NCI-H82 (cell line): ENCODE measurements at regions not wholly inside any gene's neighbourhood (a gene's known extent, or its start where the extent isn't known, plus 50 kb on each side); places are given as distances from the start of the nearest gene placed in this dataset.

Experiments used
- DNase-seq: peaks from one replicate; lab custom pipeline; 2025; lab: John Stamatoyannopoulos, UW

- no peak for DNase-seq
Observed at GRCh38 chr6:9606435-9607134, 808.3 kb downstream of the TFAP2A start.

DNA sequence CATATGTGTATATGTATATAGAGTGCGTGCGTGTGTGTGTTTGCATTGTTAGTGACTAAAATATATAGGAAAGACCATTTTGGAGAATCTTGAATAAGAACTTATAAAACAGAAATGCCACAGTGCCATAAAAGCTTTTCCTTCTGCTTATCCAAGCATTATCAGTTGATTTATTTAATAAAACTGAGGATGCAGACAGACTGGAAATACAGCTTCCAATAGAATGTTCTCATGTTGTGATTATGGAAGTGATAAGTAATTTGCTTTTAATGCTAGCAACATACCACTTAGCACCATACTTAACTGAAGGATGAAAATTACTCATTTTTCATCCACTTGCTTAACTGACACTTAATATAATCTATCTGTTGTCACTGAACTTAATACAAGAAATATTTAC, 820.1 kb downstream of the TFAP2A start:
- DNase-seq: no peak

DNA sequence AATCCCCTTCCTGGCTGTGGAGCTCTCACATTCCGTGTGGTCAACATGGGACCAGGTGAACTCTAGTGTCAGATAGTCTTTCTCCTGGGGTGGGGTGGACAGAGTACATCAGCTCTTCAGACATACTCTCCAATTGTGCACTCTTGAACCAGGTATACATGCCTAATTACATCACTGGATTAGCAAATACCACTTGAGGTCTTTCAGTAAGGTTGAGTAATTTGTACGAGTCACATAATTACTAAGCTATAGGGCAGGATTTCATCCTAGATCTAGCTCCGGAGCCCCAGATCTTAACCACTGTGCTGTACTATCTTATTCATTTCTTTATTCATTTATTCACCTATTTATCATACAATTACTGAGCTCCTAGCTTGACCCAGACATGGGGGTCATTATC, 821.3 kb downstream of the TFAP2A start:
- no peak for DNase-seq

DNA sequence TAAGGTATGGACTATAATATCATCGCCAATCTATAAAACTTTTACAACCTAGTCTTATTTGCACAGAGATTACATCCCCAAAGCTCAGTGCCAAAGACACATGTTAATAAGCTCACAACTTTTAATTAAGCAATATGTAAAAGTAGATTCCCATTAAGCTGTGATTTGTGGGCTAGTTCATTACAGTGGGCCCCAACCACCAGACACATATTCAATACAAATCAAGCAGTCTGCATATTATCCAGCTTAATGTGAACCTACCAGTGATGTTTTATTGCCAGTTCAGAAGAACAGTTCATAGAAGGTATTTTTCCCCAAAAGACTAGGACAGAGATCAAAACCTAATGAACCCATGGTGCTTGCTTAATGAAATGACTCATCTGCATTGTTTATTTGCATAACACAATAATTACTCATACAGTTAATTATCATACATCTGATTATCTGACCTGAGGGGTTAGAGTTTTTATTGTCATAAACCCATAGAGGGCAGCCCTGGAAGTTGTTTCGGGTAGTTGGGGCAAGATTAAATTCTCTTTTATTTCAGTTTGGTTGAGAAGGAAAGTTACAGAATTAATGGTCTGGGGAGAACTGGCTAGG, 831.0 kb downstream of the TFAP2A start:
- DNase-seq: no peak

DNA sequence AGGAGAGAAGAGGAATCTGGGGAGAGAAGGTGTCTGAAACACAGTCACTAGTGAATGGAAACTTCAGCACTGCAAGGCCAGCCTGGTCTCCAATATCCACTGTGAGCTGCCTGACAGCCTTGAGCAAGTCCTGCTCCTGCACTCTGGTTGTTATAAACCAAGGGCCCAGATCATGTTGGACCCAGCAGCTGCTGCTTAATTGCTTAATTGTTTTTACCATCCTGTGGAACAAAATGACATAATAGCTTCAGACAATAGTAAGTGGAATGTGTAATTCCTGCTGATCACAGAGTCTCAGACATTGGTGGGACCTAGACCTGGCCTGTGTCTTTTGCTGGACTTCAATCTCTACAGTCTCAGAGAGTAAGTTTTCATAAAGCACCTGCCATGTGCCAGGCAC, 833.7 kb downstream of the TFAP2A start:
- DNase-seq: no peak

- DNase-seq: no peak
Observed at GRCh38 chr6:9576521-9576920, 838.4 kb downstream of the TFAP2A start.

DNA sequence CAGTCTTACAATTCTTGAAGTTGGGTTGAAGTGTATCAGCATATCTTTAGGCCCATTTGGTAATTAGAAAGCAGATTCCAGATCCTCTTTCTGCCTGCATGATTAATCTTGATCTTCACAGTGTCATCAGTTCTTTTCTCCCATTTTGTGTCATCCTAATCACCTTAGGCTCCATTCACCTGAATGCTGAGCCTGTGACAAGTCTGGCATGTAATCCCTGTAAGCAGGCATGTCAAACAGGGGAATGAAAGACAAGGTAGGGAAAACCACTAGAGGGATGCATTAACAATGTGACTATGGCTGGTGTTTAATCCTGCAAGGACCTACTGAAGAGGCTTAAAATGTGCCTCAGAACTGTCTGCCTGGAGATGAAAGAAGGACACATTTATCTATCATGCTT, 848.8 kb downstream of the TFAP2A start:
- DNase-seq: peak; percentile 75

DNA sequence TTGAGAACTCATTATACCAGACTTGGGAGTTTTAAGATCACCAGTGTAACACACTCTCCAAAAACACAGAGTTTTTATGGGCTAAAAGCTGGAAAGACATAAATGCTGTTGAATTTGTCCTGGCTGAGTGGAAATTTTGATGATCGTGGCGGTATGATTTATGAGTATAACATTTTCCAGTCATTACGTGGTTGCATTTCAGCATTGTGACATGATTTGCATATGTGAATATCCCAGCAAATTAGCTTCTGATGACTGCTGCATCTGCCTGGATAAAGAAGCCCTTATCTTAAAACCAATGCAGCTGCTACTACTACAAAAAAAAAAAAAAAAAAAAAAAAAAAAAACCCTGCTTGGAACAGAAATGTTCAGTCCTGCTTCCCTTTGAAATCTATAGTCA, 850.9 kb downstream of the TFAP2A start:
- no peak for DNase-seq

DNA sequence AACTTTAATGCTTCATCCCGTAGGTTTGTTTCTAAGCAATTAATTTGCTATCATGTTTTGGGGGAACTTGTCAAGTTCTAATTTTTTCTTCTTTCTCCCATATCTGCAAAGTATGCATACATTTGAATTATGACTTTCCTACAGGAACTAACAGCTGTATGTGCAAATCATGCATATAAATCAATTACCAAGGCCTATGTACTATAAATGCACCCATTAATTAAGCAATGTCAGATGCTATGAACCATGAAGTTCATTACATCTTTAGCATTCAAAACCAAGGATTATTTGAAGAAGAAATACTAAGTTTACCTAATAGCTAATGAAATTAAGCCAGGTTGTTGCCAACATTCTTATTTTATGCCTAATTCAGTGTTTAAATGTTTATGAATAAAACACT, 851.3 kb downstream of the TFAP2A start:
- DNase-seq: no peak

GRCh38 chr6:9554806-9555205, 860.1 kb downstream of the TFAP2A start:
- DNase-seq: peak; percentile 41

DNA sequence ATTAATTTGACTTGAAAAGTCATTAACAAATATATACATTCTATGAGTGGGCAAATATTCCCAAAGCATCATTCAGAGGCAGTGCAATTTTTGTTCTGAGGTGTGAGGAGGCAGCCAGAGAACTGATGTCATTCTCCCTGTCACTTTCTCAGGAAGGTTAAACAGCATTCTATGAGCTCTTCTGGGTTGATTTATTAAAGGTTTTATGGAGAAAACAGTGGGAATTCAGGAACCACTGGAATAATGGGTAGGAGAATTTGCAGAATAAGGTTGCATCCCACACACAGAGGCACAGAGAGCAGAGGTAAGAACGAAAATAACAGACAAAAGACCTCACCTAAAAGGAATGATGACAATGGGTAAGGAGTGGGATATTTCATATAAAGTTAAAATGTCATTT, 860.6 kb downstream of the TFAP2A start:
- DNase-seq: no peak

- no peak for DNase-seq
Observed at GRCh38 chr6:9553002-9553401, 861.9 kb downstream of the TFAP2A start.

DNA sequence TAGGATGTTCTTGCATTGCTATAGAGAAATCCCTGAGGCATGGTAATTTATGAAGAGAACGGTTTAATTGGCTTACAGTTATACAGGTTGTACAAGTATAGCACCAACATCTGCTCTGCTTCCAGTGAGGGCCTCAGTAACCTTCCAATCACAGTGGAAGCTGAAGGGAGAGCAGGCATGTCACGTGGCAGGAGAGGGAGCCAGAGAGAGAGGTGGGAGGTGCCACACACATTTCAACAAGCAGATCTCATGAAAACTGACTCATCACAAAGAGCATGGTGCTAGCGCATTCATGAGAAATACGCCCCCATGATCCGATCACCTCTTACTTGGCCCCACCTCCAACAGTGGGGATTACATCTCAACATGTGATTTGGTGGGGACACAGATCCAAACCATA, 871.2 kb downstream of the TFAP2A start:
- DNase-seq: peak; percentile 60

DNA sequence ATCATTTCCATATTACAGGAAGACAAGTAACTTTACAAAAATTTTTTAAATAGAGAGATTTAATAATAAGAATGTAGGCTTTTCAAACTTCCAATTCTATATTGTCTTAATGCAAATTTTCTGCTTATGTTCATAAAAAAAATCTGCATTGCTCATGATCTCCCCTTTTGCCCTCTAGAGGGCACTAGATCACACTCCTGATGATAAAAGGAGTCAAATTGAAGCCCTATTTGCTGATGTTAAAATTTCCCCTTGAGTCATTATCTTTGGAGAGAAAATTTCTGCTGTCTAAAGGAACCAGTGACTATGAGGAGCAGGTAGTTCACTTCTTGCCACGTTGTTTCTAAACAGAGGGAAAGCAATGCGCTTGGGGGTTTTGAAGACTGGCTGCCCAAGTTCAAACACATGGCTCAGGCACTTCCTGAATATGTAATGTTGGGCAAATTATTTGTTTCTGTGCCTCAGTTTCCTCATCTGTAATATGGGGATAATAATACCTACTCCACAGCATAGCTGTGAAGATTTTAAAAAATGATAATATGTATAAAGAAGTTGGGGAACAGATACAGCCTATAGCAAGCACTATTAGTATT, 874.2 kb downstream of the TFAP2A start:
- peak; percentile 60 for DNase-seq

GRCh38 chr6:9540126-9540525, 874.7 kb downstream of the TFAP2A start:
- no peak for DNase-seq

DNA sequence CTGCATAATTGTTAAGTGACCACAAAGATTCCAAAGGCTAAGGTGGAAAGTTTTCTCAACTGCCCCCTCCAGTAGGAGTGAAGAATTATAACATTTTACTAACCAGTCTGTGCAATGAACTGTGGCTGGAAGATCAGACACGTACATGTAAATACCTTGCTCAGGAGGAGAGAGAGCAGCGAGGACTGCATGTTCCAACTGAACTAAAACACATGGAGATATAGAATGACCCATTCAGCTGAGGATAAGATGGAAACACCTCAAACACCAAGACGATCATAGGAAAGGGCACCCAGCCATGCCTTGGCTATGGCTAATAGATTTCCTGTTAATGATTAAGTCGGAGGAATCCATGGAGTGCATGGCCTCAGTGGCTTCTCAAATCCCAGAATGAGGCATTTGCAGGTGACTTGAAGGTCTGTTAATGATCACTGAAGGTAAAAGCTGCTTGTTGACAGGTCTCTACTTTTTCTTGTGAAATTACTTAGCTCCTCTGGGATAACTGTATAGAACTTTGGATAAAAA, 875.6 kb downstream of the TFAP2A start:
- no peak for DNase-seq

DNA sequence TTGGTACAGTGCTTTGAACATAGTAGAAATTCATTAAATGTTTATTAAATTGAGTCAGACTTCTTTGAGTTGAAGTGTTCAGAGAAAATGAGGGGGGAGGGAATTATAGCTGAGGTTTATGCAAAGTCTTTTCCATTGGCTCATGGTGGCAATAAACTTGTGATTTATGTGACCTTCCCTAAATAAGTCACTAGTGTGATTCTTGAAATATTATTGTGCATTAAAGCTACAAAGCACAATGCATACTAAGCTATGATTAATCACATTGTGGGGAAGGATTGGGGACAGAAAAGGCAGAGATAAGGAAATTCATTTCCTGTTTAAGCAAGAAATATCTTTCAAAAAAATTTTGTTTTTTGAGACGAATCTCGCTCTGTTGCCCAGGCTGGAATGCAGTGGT, 877.5 kb downstream of the TFAP2A start:
- no peak for DNase-seq

DNA sequence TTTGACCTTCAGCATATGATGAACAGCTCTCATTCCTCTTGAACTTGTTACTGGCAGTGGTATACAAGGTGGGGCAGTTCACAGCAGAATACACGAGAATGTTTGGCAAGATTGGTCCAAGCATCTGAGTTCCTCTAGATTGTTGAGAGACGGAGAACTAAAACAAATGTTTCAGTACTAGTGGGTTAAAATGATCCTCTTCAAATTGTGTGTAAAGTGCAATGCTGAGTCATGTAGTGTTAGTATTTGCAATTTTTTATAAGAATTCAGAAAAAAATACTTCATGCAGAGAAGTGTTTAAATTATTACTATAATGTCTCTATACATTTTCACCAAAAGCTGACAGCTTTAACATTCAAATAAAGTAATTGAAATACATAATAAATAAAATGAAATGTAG, 879.8 kb downstream of the TFAP2A start:
- no peak for DNase-seq

DNA sequence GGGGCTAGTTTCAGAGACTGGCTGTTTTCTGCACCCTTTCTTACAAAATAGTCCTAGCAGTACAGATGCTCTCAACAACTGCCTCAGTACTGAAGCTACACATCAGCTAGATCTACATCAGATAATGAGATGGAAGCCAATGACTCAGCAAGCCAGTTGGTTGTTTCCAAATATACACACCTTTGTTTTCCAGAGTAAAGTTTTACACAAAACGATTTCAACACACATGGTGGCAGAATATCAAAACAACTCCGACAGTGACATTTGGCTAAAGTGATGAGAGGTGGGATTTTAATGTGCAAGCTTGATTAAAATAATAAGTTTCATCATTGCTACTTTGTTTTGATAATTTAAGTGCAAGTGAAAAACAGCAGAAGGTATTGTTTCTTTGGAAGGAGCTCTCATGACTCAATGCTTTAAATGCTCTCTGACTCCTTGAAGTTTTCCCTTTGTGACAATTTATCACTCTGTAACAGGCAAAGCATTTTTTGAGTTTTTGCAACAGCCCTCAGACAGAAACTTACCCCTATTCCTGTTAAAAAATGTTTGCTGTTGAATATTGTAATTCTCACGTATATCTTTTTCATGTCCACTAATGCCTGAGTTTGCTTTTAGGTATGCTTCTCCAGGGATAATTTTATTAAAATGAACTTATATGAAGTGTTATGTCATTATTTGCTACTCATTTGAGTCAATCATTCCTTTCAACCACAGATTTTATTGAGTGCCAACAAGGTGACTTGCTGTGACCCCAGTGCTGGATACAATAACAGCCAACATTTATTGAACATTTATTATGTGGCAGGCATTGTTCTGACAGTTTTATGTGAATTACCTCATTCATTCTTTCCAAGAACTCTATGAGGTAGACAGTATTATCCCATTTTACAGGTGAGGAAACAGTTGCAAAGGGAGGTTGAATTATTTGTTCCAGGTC, 882.0 kb downstream of the TFAP2A start:
- no peak for DNase-seq

- DNase-seq: no peak
Observed at GRCh38 chr6:9527679-9528286, 887.1 kb downstream of the TFAP2A start.

GRCh38 chr6:9523462-9523861, 891.4 kb downstream of the TFAP2A start:
- peak; percentile 30 for DNase-seq

GRCh38 chr6:9522101-9522500, 892.8 kb downstream of the TFAP2A start:
- no peak for DNase-seq
